ENCODE measurements at regions not wholly inside any gene's neighbourhood (a gene's known extent, or its start where the extent isn't known, plus 50 kb on each side); places are given as distances from the start of the nearest gene placed in this dataset.
"Not testable (repeated sequence)": the region's sequence is repeated elsewhere in the genome, so short reads cannot be mapped to it uniquely, and the experiment has no call there.

DNA sequence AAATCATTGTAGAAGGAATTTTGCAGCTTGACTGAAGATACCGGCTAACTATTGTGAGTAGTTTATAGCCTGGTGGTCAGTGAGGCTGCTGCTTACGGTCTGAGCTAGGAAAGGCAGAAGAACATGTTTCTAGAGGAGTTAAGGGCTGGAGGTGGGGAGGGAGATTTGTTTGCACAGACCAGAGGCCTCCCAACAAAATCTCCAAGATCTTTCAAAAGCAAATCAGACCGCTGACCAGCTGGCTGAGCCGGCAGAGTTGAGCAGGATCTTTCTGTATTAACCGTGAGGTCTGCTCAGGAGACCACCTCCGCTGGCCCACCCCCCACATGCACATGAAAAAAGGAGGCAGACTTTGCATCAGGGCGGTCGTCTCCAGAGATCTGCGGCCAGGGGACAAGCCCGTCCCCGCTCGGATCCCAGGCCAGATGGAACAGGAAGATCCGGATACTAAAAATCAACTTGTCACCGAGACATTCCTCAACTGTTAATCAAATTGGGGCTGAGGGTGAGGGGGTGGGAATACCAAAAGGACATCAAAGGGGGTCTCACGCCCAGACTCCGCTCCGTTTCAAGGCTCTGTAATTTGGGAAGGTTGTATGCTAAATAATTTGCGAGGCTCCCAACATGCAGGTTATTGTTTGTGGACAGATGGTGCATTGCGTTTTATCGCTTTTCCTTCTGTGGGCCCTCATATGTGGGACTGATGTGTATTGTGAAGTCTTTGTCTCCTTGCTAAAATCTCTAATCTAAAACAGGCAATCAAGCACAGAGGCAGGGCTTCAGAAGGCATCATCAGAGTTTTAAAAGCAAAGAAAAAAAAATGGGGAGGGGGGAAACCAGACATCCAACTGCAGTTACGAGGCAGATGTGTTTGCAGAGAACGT is 319.0 kb downstream of the ZNF536 start:
- no peak for DNase-seq

DNA sequence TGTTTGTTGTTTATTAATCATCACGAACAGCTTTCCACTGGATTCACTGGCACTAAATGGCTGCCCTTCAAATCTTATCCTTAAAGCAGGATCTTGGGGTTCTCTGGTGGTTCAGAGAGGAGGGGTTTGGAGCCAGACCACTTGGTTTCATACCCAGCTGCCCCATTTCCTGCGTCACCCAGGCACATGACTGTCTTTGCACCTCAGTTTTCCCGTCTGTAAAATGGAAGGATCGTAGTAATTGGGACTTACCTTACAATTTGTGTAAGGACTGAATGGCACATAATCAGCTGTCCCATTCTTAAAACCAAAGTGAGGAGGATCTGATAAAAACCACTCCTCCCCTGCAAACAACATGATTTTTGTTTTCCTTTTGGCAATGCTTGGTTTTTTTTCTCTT is 318.3 kb downstream of the ZNF536 start:
- DNase-seq = no peak

- DNase-seq = no peak
Observed at GRCh38 chr19:30689474-30689873, 317.3 kb downstream of the ZNF536 start.

DNA sequence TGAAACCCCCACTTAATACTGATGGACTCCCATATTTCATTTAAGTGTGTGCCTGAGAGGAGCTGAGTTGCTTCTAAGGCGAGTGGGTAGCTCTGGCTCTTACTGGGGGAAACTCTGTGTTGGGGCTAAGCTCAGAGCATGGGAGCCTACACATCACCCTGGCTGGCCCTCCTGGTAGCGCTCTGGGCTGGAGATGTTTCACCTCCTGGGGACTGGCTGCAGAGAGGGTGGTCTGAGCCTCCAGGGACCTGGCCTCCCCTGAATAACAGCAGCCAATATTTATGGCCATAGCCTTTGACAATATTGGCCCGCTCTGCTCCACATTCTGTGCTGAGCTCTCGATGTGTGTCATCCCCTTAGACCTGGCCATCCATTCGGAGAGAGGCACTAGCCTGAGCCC is 316.5 kb downstream of the ZNF536 start:
- DNase-seq = no peak

- DNase-seq = no peak
Observed at GRCh38 chr19:30686826-30687566, 314.8 kb downstream of the ZNF536 start.

DNA sequence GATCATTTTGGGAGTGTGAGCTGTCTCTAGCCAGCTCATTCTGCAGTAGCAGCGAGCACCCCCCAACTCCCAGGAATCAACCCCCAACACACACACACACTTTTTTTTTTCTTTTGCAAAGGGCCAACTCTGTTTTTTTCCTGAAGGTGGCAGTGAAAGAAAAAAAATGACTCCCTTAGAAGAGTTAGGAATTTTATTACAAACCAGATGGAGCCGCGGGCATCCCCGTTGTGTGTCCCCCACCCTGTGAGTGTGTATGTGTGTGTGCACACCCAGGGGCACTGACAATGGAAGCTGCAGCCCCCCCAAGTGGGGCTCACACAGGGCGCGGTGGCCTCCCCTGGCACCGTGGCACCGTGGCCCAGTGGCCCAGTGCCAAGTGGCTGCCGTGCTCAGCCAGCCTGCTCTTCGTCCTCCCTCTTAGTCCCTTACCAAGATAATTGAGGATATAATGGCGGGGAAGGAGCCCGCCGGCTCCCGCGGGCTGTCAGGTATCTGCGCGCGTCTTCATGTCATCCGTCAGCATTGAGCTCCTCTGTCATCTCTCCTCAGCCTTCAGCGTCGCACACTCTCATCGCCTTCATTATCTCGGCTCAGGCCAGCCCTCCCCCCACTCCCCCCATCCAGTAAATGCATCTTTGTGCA is 314.1 kb downstream of the ZNF536 start:
- no peak for DNase-seq

- DNase-seq = no peak
Observed at GRCh38 chr19:30685426-30686000, 313.3 kb downstream of the ZNF536 start.

- no peak for DNase-seq
Observed at GRCh38 chr19:30684613-30685012, 312.4 kb downstream of the ZNF536 start.

GRCh38 chr19:30682999-30683536 is 310.9 kb downstream of the ZNF536 start:
- DNase-seq = peak; percentile 77

- no peak for DNase-seq
Observed at GRCh38 chr19:30682146-30682998, 310.2 kb downstream of the ZNF536 start.

- no peak for DNase-seq
Observed at GRCh38 chr19:30681162-30682100, 309.2 kb downstream of the ZNF536 start.

DNA sequence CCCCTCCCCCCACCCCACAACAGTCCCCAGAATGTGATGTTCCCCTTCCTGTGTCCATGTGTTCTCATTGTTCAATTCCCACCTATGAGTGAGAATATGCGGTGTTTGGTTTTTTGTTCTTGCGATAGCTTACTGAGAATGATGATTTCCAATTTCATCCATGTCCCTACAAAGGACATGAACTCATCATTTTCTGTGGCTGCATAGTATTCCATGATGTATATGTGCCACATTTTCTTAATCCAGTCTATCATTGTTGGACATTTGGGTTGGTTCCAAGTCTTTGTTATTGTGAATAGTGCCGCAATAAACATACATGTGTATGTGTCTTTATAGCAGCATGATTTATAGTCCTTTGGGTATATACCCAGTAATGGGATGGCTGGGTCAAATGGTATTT is 308.2 kb downstream of the ZNF536 start:
- DNase-seq = not testable (repeated sequence)

DNA sequence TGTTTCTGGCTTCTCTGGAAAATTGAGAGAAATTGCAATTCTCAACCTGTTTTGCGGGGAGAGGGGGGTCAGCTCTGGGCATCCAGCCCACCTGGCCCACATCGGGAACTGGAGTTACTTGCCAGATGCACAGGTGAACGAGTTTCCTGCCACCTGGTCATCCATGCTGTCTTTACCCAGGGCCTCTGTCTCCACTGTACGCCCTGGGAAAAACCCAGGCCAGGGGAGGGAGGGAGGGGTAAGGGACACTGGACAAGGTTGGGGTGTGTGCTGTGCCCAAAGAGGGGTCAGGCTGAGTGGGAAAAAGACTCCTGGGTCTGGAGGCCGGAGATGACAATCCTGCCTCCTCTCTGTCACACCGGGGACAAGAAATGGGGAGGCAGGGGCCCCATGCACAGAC is 307.6 kb downstream of the ZNF536 start:
- no peak for DNase-seq

- DNase-seq = peak; percentile 83
Observed at GRCh38 chr19:30679153-30679702, 307.0 kb downstream of the ZNF536 start.

GRCh38 chr19:30678168-30678567 is 306.0 kb downstream of the ZNF536 start:
- no peak for DNase-seq

DNA sequence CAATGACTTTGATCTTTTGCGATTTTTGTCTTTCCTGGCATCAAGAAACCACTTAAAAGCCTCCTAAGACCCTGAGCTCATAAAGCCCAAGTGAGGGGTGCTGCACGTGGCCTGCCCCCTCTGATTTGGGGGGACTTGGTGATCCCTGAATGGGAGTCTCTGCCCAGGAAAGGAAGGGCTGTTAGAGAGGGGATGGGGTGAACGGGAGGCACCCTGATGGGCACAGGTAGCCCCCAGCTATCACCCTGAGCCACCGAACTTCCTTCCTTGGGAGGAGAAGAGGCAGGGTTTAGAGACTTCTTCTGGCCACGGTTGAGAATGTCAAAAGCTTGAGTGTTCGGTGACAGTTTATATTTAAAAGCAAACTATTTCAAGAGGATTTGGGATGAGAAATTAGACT is 305.5 kb downstream of the ZNF536 start:
- no peak for DNase-seq

DNA sequence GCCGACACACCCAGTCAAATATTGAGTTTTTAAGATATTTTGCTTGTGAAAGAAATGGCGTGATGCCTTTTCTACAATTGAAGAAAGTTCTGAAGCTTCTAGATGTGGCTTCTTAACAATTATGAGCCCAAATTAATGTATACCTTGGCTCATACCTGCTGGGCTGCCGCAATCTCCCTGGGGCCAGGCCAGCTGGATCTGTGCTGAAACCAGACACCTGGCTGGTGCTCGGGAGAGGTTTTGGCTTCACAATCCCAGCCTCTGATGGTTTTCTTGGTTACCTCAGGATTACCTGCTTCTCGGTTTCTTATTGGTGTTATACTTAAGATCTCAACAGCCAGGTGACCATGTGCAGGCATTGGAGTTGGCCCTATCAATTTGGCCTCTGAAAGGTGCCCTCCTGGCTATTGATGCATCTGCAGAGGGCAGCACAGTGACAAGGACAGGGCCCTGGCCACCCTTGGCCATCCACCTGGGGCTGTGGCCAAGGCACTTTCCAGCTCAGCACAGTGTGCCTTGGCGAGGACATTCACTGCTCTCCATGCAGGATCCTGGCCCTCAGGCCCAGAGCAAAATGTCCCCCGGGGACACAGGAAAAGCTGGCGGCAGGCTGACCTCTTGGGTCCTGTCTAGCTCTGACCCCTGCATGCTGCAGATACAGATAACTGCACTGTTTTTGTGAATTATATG is 305.0 kb downstream of the ZNF536 start:
- DNase-seq = no peak

DNA sequence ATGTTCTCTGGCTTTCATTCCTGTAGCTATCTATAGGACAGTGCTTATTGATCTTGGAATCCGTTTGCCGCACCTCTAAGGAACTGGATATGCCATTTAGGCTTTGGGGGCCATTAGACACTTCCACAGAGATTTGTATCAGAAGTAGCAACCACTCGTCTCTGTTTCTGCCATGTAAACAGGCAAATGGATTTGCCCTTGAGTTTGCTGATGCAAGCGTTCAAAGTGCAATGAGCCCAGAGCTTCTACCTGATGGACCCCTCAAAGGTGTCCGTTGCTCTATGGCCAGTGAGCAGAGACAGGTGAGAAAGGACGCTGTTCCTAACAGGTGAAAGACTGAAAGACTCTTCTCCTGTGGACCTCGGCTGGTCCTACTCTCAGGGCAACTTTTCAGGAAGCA is 302.9 kb downstream of the ZNF536 start:
- DNase-seq = no peak

DNA sequence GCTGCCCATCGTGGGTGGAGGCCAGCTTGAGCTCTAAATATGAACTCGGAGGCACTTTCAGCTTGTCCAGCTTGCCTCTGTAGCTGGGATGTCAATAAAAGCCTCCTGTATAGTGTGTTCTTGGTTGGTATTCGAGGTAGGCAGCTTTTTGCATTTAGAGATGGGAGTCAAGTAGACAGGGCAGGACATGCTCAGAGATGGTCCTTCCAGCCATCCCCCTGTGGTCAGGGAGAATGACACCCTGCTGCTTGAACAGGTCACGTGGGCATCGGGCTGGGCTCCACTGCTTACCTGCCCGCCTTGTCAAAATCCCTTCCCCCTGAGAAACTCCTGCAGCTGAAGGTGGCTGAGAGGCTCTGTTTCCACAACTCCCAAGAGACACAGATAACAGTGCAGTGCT is 302.5 kb downstream of the ZNF536 start:
- DNase-seq = no peak

DNA sequence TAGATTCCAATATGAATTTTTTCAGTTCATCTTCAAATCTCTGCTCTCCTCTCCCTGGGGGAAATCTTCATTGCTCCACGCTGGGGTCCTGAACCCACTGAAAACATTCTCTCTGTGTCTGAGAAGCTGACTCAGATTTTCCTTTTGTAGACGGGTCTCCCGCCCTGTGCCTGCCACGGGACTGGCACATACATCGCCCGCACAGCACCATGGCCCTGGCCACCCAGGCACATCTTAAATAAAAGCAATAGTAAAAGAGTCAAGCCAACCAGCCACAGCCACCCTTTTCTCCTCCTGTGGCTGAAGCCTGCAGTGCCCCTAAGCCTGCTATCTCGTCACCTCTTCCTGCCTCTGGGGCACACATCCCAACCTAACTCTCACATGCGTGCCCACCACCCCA is 301.2 kb downstream of the ZNF536 start:
- DNase-seq = no peak
